Immature natural killer cell (primary cell): ENCODE measurements at regions not wholly inside any gene's neighbourhood (a gene's known extent, or its start where the extent isn't known, plus 50 kb on each side); places are given as distances from the start of the nearest gene placed in this dataset.

ENCODE experiments used
- DNase-seq, 3 donors: peaks; one replicate each; pipeline ENCODE4 v3.0.0; 2022; ENCODE audit warnings: mixed read lengths in 1 of 3
- H3K27ac Mint-ChIP-seq, 6 donors: one replicate each; pipeline ENCODE4 v1.8.0; 2020; ENCODE audit warnings: mixed read lengths in 6 of 6, mild to moderate bottlenecking in 5 of 6, inconsistent platforms in 4 of 6, moderate library complexity in 3 of 6
- H3K27me3 Mint-ChIP-seq, 3 donors: one replicate each; pipeline ENCODE4 v1.8.0; 2020 to 2021; ENCODE audit warnings: low read depth in 3 of 3, mild to moderate bottlenecking in 3 of 3, mixed read lengths in 3 of 3, moderate library complexity in 3 of 3, inconsistent platforms in 1 of 3
- H3K36me3 Mint-ChIP-seq, 3 donors: one replicate each; pipeline ENCODE4 v1.8.0; 2020; ENCODE audit warnings: mixed read lengths in 3 of 3, inconsistent platforms in 2 of 3, mild to moderate bottlenecking in 2 of 3
- H3K4me1 Mint-ChIP-seq, 2 donors: one replicate each; pipeline ENCODE4 v1.8.0; 2020; ENCODE audit warnings: inconsistent platforms in 2 of 2, mild to moderate bottlenecking in 2 of 2, mixed read lengths in 2 of 2, moderate library complexity in 1 of 2
- H3K4me3 Mint-ChIP-seq, 5 donors: one replicate each; pipeline ENCODE4 v1.8.0; 2020; ENCODE audit warnings: mild to moderate bottlenecking in 5 of 5, mixed read lengths in 5 of 5, inconsistent platforms in 3 of 5, moderate library complexity in 3 of 5
- H3K9me3 Mint-ChIP-seq, 6 donors: one replicate each; pipeline ENCODE4 v1.8.0; 2020; ENCODE audit warnings: mild to moderate bottlenecking in 6 of 6, mixed read lengths in 6 of 6, inconsistent platforms in 4 of 6, moderate library complexity in 3 of 6

DNA sequence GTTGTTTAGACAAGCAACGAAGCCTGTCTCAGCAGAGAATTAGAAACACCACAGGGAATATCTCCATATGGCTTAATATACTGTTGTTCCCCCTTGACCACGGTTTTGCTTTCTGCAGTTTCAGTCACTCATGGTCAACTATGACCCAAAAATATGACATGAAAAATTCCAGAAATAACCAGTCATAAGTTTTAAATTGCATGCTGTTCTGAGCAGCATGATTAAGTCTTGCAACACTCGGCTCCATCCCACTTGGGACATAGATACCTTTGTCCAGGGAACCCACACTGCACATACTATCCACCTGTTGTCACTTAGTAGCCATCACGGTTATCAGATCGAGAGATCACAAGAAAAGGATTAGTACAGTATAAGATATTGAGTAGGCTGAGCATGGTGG, 60.7 kb upstream of the FOXK1 start:
- Mint-ChIP-seq H3K27ac (no peak overlapping the region), H3K27me3 (peaks cover 0 to 8% (median 6%) of the 10 kb centered on the region in 3 donors), H3K4me3 (no peak overlapping the region), H3K36me3 (no peaks in the 10 kb centered on the region), H3K9me3 (peaks cover 0 to 1% (median 0%) of the 10 kb centered on the region in 6 donors), H3K4me1 (no peaks in the 10 kb centered on the region)
- DNase-seq = no peak

DNA sequence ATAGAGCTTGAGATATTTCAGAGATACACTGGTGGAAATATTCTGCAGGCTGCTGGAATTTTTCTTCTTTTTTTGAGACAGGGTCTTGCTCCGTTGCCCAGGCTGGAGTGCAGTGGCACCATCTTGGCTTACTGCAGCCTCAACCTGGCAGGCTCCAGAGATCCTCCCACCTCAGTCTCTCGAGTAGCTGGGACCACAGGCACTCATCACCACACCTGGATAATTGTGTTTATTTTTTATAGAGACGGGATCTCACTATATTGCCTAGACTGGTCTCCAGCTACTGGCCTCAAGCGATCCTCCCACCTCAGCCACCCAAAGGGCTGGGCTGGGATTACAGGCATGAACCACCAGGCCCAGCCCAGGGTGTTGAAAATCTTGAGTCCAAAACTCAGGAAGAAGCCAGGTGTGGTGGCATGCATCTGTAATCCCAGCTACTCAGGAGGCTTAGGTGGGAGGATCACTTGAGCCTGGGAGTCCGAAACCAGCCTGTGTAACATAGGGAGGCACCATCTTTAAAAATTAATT, 55.7 kb upstream of the FOXK1 start:
- no peak for DNase-seq
- no peaks in the 10 kb centered on the region for H3K36me3 Mint-ChIP-seq
- no peak overlapping the region for H3K4me3 Mint-ChIP-seq
- H3K27ac Mint-ChIP-seq = no peak overlapping the region
- H3K27me3 Mint-ChIP-seq = peaks cover 4 to 10% (median 6%) of the 10 kb centered on the region in 3 donors
- H3K9me3 Mint-ChIP-seq = peaks cover 0 to 1% (median 0%) of the 10 kb centered on the region in 6 donors
- no peaks in the 10 kb centered on the region for H3K4me1 Mint-ChIP-seq

DNA sequence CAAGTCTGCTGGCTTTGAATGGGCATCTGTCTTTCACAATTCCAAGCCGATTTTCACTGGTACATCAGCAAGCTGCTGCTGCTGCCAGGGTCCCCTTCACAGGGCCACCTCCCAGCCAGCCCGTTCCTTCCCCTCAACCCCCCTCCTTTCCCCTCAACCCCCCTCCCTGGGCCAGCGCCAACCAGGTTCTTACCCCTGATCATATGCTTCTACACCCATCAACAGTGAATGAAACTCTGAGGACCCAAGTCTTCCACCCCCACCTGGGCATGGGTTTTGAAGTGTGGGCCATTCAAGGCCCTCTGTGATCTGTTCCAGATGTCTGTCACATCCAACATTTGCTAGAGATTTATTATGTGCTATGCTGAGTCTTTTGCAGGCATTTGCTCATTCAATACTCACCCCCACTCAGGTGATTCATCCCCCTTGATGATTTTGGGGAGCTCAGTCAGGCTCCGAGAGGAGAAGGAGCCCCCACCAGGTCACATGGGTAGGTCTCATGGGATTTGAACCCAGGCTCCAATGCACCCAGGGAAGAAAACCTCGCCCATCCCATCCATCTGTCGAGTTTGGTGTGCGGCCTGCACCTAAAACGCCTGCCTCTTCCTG, 52.7 kb upstream of the FOXK1 start:
- Mint-ChIP-seq H3K4me3 (no peak overlapping the region), H3K36me3 (no peaks in the 10 kb centered on the region), H3K27ac (no peak overlapping the region), H3K9me3 (no peaks in the 10 kb centered on the region), H3K27me3 (peaks cover 3 to 12% (median 4%) of the 10 kb centered on the region in 3 donors), H3K4me1 (no peaks in the 10 kb centered on the region)
- no peak for DNase-seq

DNA sequence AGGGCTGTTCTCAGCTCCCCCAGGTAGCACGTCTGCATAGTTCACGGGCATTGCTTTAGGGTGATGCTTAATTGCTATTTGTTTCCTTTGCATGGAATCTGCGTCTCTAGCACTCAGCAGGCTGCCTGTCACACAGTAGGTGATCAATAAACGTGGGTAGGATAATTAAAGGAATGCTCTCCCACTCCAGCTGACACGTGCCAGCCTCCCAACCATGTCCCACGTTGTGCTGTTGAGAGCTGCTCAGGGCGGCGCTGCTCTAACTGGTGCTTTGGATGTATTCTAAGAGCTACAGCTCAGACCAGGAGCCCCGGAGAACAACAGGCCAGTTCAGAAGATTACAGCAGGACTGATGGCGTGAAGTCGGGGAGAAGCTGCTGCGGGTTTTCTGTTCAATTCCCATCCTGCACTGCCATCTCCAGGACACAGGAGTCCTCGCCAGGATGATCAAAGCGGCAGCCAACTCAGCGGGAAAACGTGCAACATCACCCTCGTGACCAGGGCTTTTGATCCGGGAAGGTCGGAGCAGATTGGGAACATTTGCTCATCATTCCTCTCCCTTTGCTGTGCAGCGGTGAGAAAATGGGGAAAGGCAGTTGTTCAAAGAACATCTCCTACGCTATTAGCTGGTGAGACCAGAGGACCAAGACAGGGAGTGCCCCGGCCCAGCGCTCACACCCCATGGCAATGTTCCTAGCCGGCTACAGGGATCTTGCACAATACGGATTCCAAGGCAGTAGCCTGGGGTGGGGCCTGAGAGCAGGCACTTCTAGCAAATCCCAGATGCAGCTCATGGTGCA, 50.5 kb upstream of the FOXK1 start:
- Mint-ChIP-seq H3K4me1 (no peaks in the 10 kb centered on the region), H3K27me3 (peaks cover 3 to 5% (median 4%) of the 10 kb centered on the region in 3 donors), H3K4me3 (no peak overlapping the region), H3K9me3 (no peaks in the 10 kb centered on the region), H3K36me3 (no peaks in the 10 kb centered on the region), H3K27ac (no peak overlapping the region)
- no peak for DNase-seq
